Breast epithelium (tissue), 4 donors: ENCODE measurements at regions not wholly inside any gene's neighbourhood (a gene's known extent, or its start where the extent isn't known, plus 50 kb on each side); places are given as distances from the start of the nearest gene placed in this dataset.
"Not testable (repeated sequence)": the region's sequence is repeated elsewhere in the genome, so short reads cannot be mapped to it uniquely, and the experiment has no call there.

ENCODE experiments used
- DNase-seq, 2 donors: peaks; one replicate each; pipeline ENCODE4 v3.0.0-alpha.2; 2019; ENCODE audit warnings: low spot score in 2 of 2
- H3K27ac ChIP-seq, 2 donors: fragments of 200-600 bp; sonication (generic) in 1 of 2; one replicate each; pipeline ENCODE4 v1.5.1; 2016 to 2019; ENCODE audit warnings: mild to moderate bottlenecking in 1 of 2
- H3K27me3 ChIP-seq, 2 donors: fragments of 200-600 bp; sonication (generic) in 1 of 2; one replicate each; pipeline versions ENCODE4 v1.5.1 to v1.6.0; 2017 to 2019; ENCODE audit warnings: control low read depth in 1 of 2, mild to moderate bottlenecking in 1 of 2
- H3K36me3 ChIP-seq: fragments of 200-600 bp; one replicate; pipeline ENCODE4 v1.5.1; 2019
- H3K4me1 ChIP-seq, 2 donors: fragments of 200-600 bp; sonication (generic); one replicate each; pipeline ENCODE4 v1.5.1; 2016 to 2019; ENCODE audit warnings: control low read depth in 1 of 2
- H3K4me3 ChIP-seq, 3 donors: fragments of 200-600 bp; sonication (generic); 1 replicate in 2 of 3; 2 replicates in 1 of 3; pipeline ENCODE4 v1.5.1; 2016 to 2019; ENCODE audit warnings: mild to moderate bottlenecking in 3 of 3, moderate library complexity in 2 of 3
- H3K9me3 ChIP-seq, 2 donors: fragments of 200-600 bp; sonication (generic) in 1 of 2; one replicate each; pipeline ENCODE4 v1.5.1; 2016 to 2019; ENCODE audit warnings: control low read depth in 1 of 2
- CTCF ChIP-seq, 3 donors: fragments of 450-650 bp; IDR thresholded peaks; one replicate each; pipeline ENCODE4 v1.5.1; 2016 to 2017; ENCODE audit warnings: antibody characterized with exemption in 3 of 3, mild to moderate bottlenecking in 3 of 3, moderate library complexity in 3 of 3
- POLR2A ChIP-seq: fragments of 450-650 bp; IDR thresholded peaks from one replicate; pipeline ENCODE4 v1.6.1; 2016; ENCODE audit warnings: antibody characterized with exemption, mild to moderate bottlenecking, moderate library complexity
- POLR2AphosphoS5 ChIP-seq, 3 donors: sonication (generic); formaldehyde crosslinking; IDR thresholded peaks; one replicate each; pipeline ENCODE4 v1.6.1; 2017; ENCODE audit warnings: antibody characterized with exemption in 3 of 3
- intact Hi-C: fragments of 100-400 bp; cut with DNase I; formaldehyde crosslinking; loops from one replicate; pipeline ENCODE4 v1.15.1; 2023; ENCODE audit warnings: low total_unique reads

- no peaks in the 10 kb centered on the region for H3K36me3 ChIP-seq
- H3K27ac ChIP-seq = no peak overlapping the region
- H3K4me3 ChIP-seq = no peak overlapping the region
- H3K4me1 ChIP-seq = no peaks in the 10 kb centered on the region
- intact Hi-C loops = no loop called here
- no peaks in the 10 kb centered on the region for H3K9me3 ChIP-seq
- DNase-seq = no peak
- H3K27me3 ChIP-seq = no peaks in the 10 kb centered on the region
- TF ChIP-seq POLR2A (no peak), POLR2AphosphoS5 (IDR thresholded peaks at IDR 0.05) (no peak), CTCF (IDR thresholded peaks at IDR 0.05) (no peak)
These were observed 176.5 kb upstream of the KCTD7 start for GRCh38 chr7:66452165-66452564.

GRCh38 chr7:66453340-66453739, 175.3 kb upstream of the KCTD7 start:
- H3K9me3 ChIP-seq = no peaks in the 10 kb centered on the region
- no peaks in the 10 kb centered on the region for H3K4me1 ChIP-seq
- TF ChIP-seq CTCF (IDR thresholded peaks at IDR 0.05) (no peak), POLR2A (no peak), POLR2AphosphoS5 (IDR thresholded peaks at IDR 0.05) (no peak)
- intact Hi-C loops = no loop called here
- H3K4me3 ChIP-seq = no peak overlapping the region
- DNase-seq = no peak
- H3K27ac ChIP-seq = no peak overlapping the region
- H3K27me3 ChIP-seq = no peaks in the 10 kb centered on the region
- no peaks in the 10 kb centered on the region for H3K36me3 ChIP-seq

- no peaks in the 10 kb centered on the region for H3K4me1 ChIP-seq
- no peaks in the 10 kb centered on the region for H3K36me3 ChIP-seq
- no peaks in the 10 kb centered on the region for H3K27me3 ChIP-seq
- H3K27ac ChIP-seq = no peak overlapping the region
- no peaks in the 10 kb centered on the region for H3K9me3 ChIP-seq
- no peak overlapping the region for H3K4me3 ChIP-seq
- intact Hi-C loops = no loop called here
- TF ChIP-seq POLR2A = no peak
- TF ChIP-seq POLR2AphosphoS5 (IDR thresholded peaks at IDR 0.05) = no peak
- no peak for TF ChIP-seq CTCF (IDR thresholded peaks at IDR 0.05)
- no peak for DNase-seq
These were observed 174.0 kb upstream of the KCTD7 start for GRCh38 chr7:66454600-66455225.

GRCh38 chr7:66455432-66455831, 173.2 kb upstream of the KCTD7 start:
- H3K27me3 ChIP-seq, H3K4me1 ChIP-seq, DNase-seq, H3K9me3 ChIP-seq, intact Hi-C loops, H3K36me3 ChIP-seq, H3K4me3 ChIP-seq, H3K27ac ChIP-seq: not testable (repeated sequence)

- H3K27me3 ChIP-seq, H3K27ac ChIP-seq, intact Hi-C loops, H3K9me3 ChIP-seq, H3K4me3 ChIP-seq, DNase-seq, H3K36me3 ChIP-seq, H3K4me1 ChIP-seq: not testable (repeated sequence)
These were observed 172.2 kb upstream of the KCTD7 start for GRCh38 chr7:66456431-66456830.

- H3K4me3 ChIP-seq, intact Hi-C loops, H3K27ac ChIP-seq, DNase-seq, H3K9me3 ChIP-seq, H3K4me1 ChIP-seq, H3K27me3 ChIP-seq, H3K36me3 ChIP-seq: not testable (repeated sequence)
These were observed 169.7 kb upstream of the KCTD7 start for GRCh38 chr7:66458991-66459390.

GRCh38 chr7:66459783-66460413, 168.8 kb upstream of the KCTD7 start:
- intact Hi-C loops, H3K27ac ChIP-seq, H3K9me3 ChIP-seq, H3K4me1 ChIP-seq, DNase-seq, H3K36me3 ChIP-seq, H3K27me3 ChIP-seq, H3K4me3 ChIP-seq: not testable (repeated sequence)
